ENCODE measurements at regions not wholly inside any gene's neighbourhood (a gene's known extent, or its start where the extent isn't known, plus 50 kb on each side); places are given as distances from the start of the nearest gene placed in this dataset.

DNA sequence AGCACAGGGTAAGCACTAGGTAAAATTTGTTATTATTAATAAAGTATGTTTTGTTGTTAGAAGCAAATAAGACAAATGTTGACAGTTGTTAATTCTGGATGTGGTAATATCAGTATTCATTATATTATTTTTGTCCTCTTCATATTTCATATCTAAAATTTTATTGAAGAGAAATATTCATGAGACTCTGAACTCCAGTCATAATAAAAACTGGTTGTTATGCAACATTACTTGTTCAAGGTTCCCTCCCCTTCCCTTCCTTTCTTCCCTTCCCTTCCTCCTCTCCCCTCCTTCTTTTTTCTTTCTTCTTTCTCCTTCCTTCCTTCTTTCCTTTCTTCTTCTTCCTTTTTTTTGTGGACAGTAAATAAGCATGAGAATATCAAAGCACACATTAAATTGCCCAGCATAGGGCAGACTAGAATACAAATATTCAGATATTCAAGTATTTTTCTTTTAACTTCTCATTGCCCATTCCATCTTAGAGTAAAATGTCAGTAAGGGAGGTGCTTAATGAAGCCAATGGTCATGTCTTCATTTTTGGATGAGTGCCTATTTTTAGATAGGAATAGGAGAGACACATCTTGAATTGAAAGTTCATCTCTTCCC is 245.0 kb downstream of the INHBA start:
- POLR2A ChIA-PET: no interaction called here
- Histone ChIP-seq H3K4me3 (no peak overlapping the region), H3K79me2 (ENCODE audit: control insufficient read depth, insufficient read depth, low read length) (no peaks in the 10 kb centered on the region), H3K36me3 (ENCODE audit: control insufficient read depth in 2 of 2, insufficient read depth in 2 of 2, low read length in 1 of 2) (no peaks in the 10 kb centered on the region), H3K27ac (ENCODE audit: control insufficient read depth, insufficient read depth) (no peak overlapping the region), H3K9ac (ENCODE audit: control insufficient read depth, insufficient read depth, low read length) (no peak overlapping the region), H3K27me3 (replicated peaks in 1 of 2; ENCODE audit: control insufficient read depth in 2 of 2, insufficient read depth in 2 of 2, low read length in 1 of 2) (no peaks in the 10 kb centered on the region), H2AFZ (ENCODE audit: control insufficient read depth, low read depth, low read length) (no peak overlapping the region), H3K4me1 (ENCODE audit: control insufficient read depth, insufficient read depth, low read length) (no peaks in the 10 kb centered on the region), H3K9me3 (replicated peaks; ENCODE audit: control insufficient read depth, insufficient read depth, low read length) (no peaks in the 10 kb centered on the region), H4K20me1 (ENCODE audit: control insufficient read depth, insufficient read depth) (no peaks in the 10 kb centered on the region), H3K4me2 (ENCODE audit: control insufficient read depth, insufficient read depth) (no peak overlapping the region)
- ATAC-seq (no peak), DNase-seq (ENCODE audit: low read depth, low spot score) (no peak), FAIRE-seq (no peak)
- CTCF ChIA-PET: no interaction called here
- BruUV-seq (replicated peaks): no TSS peak
- SMC1A ChIA-PET (ENCODE audit: uncharacterized antibody, unreplicated experiment): no interaction called here
- RAD21 ChIA-PET (ENCODE audit: unreplicated experiment): no interaction called here
- in situ Hi-C loops (cut with MboI) (no loop called here), intact Hi-C loops (cut with micrococcal nuclease; ENCODE audit: unreplicated experiment) (no loop called here)
- TF ChIP-seq, protein P1, sequence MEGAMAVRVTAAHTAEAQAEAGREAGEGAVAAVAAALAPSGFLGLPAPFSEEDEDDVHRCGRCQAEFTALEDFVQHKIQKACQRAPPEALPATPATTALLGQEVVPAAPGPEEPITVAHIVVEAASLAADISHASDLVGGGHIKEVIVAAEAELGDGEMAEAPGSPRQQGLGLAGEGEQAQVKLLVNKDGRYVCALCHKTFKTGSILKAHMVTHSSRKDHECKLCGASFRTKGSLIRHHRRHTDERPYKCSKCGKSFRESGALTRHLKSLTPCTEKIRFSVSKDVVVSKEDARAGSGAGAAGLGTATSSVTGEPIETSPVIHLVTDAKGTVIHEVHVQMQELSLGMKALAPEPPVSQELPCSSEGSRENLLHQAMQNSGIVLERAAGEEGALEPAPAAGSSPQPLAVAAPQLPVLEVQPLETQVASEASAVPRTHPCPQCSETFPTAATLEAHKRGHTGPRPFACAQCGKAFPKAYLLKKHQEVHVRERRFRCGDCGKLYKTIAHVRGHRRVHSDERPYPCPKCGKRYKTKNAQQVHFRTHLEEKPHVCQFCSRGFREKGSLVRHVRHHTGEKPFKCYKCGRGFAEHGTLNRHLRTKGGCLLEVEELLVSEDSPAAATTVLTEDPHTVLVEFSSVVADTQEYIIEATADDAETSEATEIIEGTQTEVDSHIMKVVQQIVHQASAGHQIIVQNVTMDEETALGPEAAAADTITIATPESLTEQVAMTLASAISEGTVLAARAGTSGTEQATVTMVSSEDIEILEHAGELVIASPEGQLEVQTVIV (IDR thresholded peaks at IDR 0.05; ENCODE audit: borderline replicate concordance, partially characterized antibody): no peak

DNA sequence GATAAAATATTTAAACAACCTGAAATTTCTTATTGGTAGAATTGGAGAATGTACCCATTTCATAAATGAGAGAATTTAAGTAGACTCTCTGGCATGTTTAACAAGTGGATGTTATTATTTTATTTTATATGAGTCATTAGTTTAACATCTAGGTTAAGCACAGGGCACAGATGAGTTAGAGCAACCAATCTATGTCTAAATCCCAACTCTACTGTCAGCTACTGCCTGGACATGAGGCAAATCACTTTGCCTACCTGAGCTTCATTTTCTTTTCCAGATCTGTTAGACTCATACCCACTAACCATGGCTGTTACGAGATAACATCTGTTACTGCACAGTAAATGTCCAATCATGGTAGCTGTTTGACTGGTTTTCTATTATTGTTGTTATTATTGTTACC is 251.1 kb downstream of the INHBA start:
- Histone ChIP-seq H3K4me3 (no peak overlapping the region), H3K27me3 (replicated peaks in 1 of 2; ENCODE audit: control insufficient read depth in 2 of 2, insufficient read depth in 2 of 2, low read length in 1 of 2) (no peaks in the 10 kb centered on the region), H3K4me2 (ENCODE audit: control insufficient read depth, insufficient read depth) (no peak overlapping the region), H2AFZ (ENCODE audit: control insufficient read depth, low read depth, low read length) (no peak overlapping the region), H3K79me2 (ENCODE audit: control insufficient read depth, insufficient read depth, low read length) (no peaks in the 10 kb centered on the region), H3K9ac (ENCODE audit: control insufficient read depth, insufficient read depth, low read length) (no peak overlapping the region), H3K27ac (ENCODE audit: control insufficient read depth, insufficient read depth) (no peak overlapping the region), H3K4me1 (ENCODE audit: control insufficient read depth, insufficient read depth, low read length) (no peaks in the 10 kb centered on the region), H3K36me3 (ENCODE audit: control insufficient read depth in 2 of 2, insufficient read depth in 2 of 2, low read length in 1 of 2) (no peaks in the 10 kb centered on the region), H3K9me3 (replicated peaks; ENCODE audit: control insufficient read depth, insufficient read depth, low read length) (no peaks in the 10 kb centered on the region), H4K20me1 (ENCODE audit: control insufficient read depth, insufficient read depth) (no peaks in the 10 kb centered on the region)
- ATAC-seq (no peak), FAIRE-seq (no peak), DNase-seq (ENCODE audit: low read depth, low spot score) (no peak)
- in situ Hi-C loops (cut with MboI) (no loop called here), intact Hi-C loops (cut with micrococcal nuclease; ENCODE audit: unreplicated experiment) (no loop called here)
- POLR2A ChIA-PET: no interaction called here
- SMC1A ChIA-PET (ENCODE audit: uncharacterized antibody, unreplicated experiment): interaction anchor here (1.6 kb wide), 1 partner anchor 73 kb away, joined by 6 read pairs; no protein-coding TSS in a partner anchor
- CTCF ChIA-PET: no interaction called here
- no TSS peak for BruUV-seq (replicated peaks)
- RAD21 ChIA-PET (ENCODE audit: unreplicated experiment): no interaction called here
- TF ChIP-seq POU2F2 (IDR thresholded peaks at IDR 0.05; ENCODE audit: borderline replicate concordance, low read depth, low read length) (no peak), RBBP5 (conservative IDR thresholded peaks at IDR 0.05) (no peak), BCL11A (IDR thresholded peaks at IDR 0.05; ENCODE audit: low read depth, low read length) (no peak), CHD4 (IDR thresholded peaks at IDR 0.05) (no peak), SREBF2 (IDR thresholded peaks at IDR 0.05; ENCODE audit: low read length) (no peak)
- TF ChIP-seq, protein P2, sequence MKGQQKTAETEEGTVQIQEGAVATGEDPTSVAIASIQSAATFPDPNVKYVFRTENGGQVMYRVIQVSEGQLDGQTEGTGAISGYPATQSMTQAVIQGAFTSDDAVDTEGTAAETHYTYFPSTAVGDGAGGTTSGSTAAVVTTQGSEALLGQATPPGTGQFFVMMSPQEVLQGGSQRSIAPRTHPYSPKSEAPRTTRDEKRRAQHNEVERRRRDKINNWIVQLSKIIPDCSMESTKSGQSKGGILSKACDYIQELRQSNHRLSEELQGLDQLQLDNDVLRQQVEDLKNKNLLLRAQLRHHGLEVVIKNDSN (IDR thresholded peaks at IDR 0.05; ENCODE audit: borderline replicate concordance, extremely low read length, insufficient read depth, low read depth, low read length): no peak
- WGBS (ENCODE audit: insufficient coverage, insufficient replicate concordance, low lambda C conversion rate, missing lambda C conversion rate): 0% methylated on average over 1 of the region's 1 CpG

All from GM12878 (cell line).